Hypothalamus (tissue), 51 donors: ENCODE measurements at regions not wholly inside any gene's neighbourhood (a gene's known extent, or its start where the extent isn't known, plus 50 kb on each side); places are given as distances from the start of the nearest gene placed in this dataset.

Source experiments
- DNase-seq, 51 donors: peaks; one replicate each; lab custom pipeline; 2025; lab: John Stamatoyannopoulos, UW

GRCh38 chr13:31955101-31955500 lies 76.5 kb upstream of the FRY start:
- no peak for DNase-seq

- no peak for DNase-seq
Measured at GRCh38 chr13:31955741-31956140, 75.8 kb upstream of the FRY start.

- no peak for DNase-seq
Measured at GRCh38 chr13:31956980-31957644, 74.5 kb upstream of the FRY start.

GRCh38 chr13:31957772-31958171 lies 73.8 kb upstream of the FRY start:
- DNase-seq: no peak

- DNase-seq: no peak
Measured at GRCh38 chr13:31962731-31963370, 68.7 kb upstream of the FRY start.

GRCh38 chr13:31963631-31964030 lies 67.9 kb upstream of the FRY start:
- no peak for DNase-seq

- DNase-seq: no peak
Measured at GRCh38 chr13:31964168-31964567, 67.4 kb upstream of the FRY start.

DNA sequence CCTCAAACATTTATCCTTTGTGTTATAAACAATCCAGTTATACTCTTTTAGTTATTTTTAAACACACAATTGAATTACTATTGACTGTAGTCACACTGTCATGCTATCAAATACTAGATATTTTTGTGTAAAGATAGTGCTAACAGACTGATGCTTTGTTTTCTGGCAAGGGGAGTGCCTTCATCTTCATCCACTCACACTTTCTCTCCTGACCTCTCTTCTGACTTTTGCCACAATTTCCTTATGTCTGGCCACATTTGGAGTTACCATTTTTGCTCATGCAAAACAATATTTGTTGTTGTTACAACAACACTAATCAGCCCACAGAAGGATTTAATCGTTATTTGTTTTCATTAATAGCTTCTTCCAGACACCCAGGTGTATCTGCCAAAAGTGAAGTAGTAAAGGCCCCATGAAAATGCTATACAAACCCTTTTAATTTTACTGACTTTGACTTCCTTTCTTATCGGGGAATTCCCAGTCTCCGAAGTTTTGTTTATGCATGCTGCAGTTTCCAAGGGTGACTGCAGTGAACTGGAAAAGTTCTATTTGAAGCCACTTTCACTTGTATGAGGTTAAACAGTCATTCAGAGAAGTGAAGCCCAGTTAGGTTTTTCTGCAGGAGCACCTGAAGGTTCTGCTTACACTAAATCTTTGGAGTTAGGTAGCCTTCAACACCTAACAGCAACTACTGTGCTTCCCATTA lies 66.1 kb upstream of the FRY start:
- DNase-seq: no peak

DNA sequence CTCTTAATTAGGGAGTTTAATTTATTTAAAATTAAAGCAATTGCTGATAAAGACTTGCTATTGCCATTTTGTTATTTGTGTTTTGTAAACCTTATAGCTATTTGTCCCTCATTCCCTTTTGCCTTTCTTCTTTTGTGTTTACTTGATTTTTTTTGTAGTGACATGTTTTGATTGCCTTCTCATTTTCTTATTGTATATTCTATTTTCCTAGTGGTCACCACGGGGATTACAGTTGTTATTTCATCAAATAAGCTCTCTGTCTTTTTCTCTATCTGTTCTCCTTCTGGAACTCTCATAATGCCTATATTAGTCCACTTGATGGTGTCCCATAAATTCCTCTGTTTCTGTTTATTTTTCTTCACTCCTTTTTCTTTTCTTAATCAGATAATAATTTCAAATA lies 64.4 kb upstream of the FRY start:
- DNase-seq: no peak

DNA sequence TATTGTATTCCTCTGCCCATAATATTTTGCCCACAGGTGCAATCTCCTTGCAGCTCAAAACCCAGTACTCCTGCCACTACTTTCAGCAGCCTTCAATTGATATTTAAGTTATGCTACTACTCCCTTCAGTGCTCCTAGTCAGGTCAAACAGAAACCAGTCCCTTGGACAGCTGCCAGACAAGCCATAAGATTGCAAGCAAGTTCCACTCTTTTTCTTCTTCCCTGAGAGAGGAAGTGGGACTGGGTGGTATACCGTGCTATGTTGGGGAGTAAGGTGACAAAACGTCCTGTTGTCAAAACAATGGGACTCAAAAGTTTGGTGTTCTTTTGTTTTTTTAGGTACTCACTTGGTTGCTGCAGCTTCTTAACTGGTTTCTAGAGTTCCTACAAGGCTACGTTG lies 63.1 kb upstream of the FRY start:
- no peak for DNase-seq

DNA sequence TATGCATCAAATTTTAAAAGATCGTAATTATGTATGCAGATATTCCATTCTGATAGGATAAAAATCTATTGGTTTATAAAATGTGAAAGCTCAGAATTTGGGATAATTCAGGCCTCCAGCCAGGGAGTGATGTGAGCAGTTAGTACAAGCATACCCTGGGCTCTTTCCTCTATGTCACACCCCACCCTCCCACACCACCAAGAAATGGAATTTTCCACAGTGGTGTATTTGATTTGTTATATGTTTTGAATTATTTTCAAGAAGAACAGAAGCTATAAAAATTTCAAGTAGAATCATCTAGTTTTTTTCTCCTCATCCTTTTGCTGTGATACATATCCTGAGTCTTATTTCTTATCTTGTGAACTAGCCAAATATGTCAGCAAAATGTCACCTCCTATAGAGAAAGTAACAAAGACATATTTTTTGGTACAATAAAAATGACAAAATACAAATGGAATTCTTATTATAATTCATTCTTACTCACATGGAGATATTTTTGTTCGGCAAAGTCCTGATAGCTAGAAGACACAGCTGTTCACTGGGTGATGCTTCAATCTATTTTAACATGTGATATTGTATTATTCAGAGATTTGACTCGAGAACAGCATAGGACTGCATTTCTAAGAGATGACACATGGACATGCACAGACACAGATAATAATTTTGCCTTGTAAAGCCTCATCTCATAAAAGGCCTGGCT lies 61.2 kb upstream of the FRY start:
- no peak for DNase-seq

DNA sequence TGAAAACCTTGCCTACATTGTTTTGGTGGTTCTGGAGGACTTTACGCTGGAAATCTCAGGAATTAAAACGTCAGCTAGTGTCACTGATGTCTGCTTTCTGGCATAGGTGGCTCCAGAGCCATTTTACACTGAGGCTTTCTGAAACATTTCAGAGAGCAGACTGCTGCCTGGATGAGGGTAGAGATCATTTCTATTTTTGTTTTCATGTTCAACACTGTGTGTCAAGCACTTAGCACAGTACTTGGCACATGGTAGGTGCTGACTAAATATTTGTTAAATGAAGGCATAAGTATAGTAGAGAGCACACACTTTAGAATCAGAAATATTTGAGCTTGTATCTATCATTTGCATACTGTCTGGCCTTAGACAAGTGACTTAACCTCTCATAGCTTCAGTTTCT lies 59.1 kb upstream of the FRY start:
- no peak for DNase-seq

GRCh38 chr13:31978021-31978420 lies 53.6 kb upstream of the FRY start:
- no peak for DNase-seq

- DNase-seq: no peak
Measured at GRCh38 chr13:31980830-31981229, 50.7 kb upstream of the FRY start.
